ENCODE measurements at regions not wholly inside any gene's neighbourhood (a gene's known extent, or its start where the extent isn't known, plus 50 kb on each side); places are given as distances from the start of the nearest gene placed in this dataset.

- TF ChIP-seq, protein P1, sequence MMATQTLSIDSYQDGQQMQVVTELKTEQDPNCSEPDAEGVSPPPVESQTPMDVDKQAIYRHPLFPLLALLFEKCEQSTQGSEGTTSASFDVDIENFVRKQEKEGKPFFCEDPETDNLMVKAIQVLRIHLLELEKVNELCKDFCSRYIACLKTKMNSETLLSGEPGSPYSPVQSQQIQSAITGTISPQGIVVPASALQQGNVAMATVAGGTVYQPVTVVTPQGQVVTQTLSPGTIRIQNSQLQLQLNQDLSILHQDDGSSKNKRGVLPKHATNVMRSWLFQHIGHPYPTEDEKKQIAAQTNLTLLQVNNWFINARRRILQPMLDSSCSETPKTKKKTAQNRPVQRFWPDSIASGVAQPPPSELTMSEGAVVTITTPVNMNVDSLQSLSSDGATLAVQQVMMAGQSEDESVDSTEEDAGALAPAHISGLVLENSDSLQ (IDR thresholded peaks at IDR 0.05): no peak
- no peak for TF ChIP-seq HDGF (IDR thresholded peaks at IDR 0.05; ENCODE audit: borderline replicate concordance)
- no peak for TF ChIP-seq ARNT (IDR thresholded peaks at IDR 0.05)
- TF ChIP-seq FOXM1 (IDR thresholded peaks at IDR 0.05; ENCODE audit: borderline replicate concordance): no peak
- TF ChIP-seq CTBP1 (IDR thresholded peaks at IDR 0.05; ENCODE audit: borderline replicate concordance): no peak
- TF ChIP-seq L3MBTL2 (conservative IDR thresholded peaks at IDR 0.05): no peak
- TF ChIP-seq BHLHE40 (IDR thresholded peaks at IDR 0.05; ENCODE audit: borderline replicate concordance): no peak
- no peak for TF ChIP-seq SUZ12 (IDR thresholded peaks at IDR 0.05)
- no peak for TF ChIP-seq ELF4 (IDR thresholded peaks at IDR 0.05)
- TF ChIP-seq FOXA1 (IDR thresholded peaks at IDR 0.05): no peak
- no peak for TF ChIP-seq SP1 (IDR thresholded peaks at IDR 0.05)
Observed at GRCh38 chr5:57627661-57628060, 145.1 kb upstream of the ACTBL2 start.
